HAP-1 (cell line): ENCODE measurements at regions not wholly inside any gene's neighbourhood (a gene's known extent, or its start where the extent isn't known, plus 50 kb on each side); places are given as distances from the start of the nearest gene placed in this dataset.

Experiments used
- DNase-seq, 2 experiments: peaks; one replicate each; pipeline ENCODE4 v3.0.0-alpha.2; 2016 to 2020; ENCODE audit warnings: low spot score in 2 of 2
- H3K27me3 ChIP-seq: fragments of 250-450 bp; sonication (Bioruptor Pico); 2 replicates; pipeline ENCODE4 v1.5.1; 2020; ENCODE audit warnings: low read depth, mild to moderate bottlenecking, moderate library complexity
- H3K36me3 ChIP-seq: fragments of 250-450 bp; sonication (Bioruptor Pico); replicated peaks from 2 replicates; pipeline ENCODE4 v1.5.1; 2020; ENCODE audit warnings: mild to moderate bottlenecking
- H3K4me1 ChIP-seq: fragments of 250-450 bp; sonication (Bioruptor Pico); 2 replicates; pipeline ENCODE4 v1.5.1; 2020; ENCODE audit warnings: mild to moderate bottlenecking
- H3K4me3 ChIP-seq: fragments of 250-450 bp; sonication (Bioruptor Pico); 2 replicates; pipeline ENCODE4 v1.5.1; 2020; ENCODE audit warnings: mild to moderate bottlenecking, moderate library complexity
- H3K9me3 ChIP-seq: fragments of 250-450 bp; sonication (Bioruptor Pico); 2 replicates; pipeline ENCODE4 v1.5.1; 2020; ENCODE audit warnings: mild to moderate bottlenecking, moderate library complexity
- in situ Hi-C: fragments of 300-500 bp; cut with MboI; formaldehyde crosslinking; loops from 3 replicates; pipeline ENCODE4 v1.14.3; 2020; ENCODE audit warnings: low sequenced_read_pairs, inconsistent platforms, mixed read lengths

DNA sequence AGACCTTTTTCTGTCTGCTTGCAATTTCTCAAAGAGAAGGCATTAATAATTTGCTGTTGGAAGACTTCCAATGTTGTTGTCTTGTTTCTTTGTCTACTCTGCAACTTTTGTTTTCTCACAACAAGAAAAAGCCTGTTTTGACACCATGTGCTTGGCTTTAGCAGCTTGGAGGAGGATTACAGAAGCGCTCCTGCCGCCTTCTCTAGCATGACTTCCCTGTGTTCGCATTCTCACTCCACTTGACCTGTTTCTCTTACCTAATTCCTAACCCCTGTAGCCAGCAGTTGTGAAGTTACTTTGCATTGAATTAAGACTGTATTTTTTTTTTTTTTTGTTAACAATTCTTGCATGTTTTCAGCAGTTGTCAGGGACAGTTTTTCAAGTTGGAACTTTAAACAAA lies 235.3 kb upstream of the GOLIM4 start:
- no peak for DNase-seq
- Histone ChIP-seq H3K27me3 (no peaks in the 10 kb centered on the region), H3K9me3 (no peaks in the 10 kb centered on the region), H3K36me3 (no peaks in the 10 kb centered on the region), H3K4me1 (peaks cover 8% of the 10 kb centered on the region), H3K4me3 (no peak overlapping the region)
- in situ Hi-C loops = no loop called here

- Histone ChIP-seq H3K9me3 (no peaks in the 10 kb centered on the region), H3K4me3 (no peak overlapping the region), H3K27me3 (no peaks in the 10 kb centered on the region), H3K4me1 (peaks cover 8% of the 10 kb centered on the region), H3K36me3 (no peaks in the 10 kb centered on the region)
- no peak for DNase-seq
- in situ Hi-C loops = no loop called here
These were observed 232.1 kb upstream of the GOLIM4 start for GRCh38 chr3:168327856-168328255.

DNA sequence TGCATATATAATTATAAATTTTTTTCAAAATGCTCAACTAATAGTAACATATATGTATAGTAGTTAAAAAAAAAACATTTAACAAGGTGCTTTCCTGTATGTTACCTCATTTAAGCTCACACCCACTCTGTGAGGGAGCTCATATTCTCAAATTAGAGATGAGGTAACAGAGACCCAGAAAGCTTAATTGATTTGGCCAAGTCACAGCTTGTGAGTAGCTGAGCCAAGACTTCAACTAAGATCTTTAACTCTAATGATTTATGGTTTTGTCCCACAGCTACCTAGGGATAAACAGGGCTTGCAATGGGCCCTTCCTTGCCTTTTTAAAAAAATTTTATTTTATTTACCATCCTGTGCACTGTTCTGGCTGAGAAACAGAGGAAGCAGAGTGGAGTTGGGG lies 230.0 kb upstream of the GOLIM4 start:
- Histone ChIP-seq H3K4me3 (no peak overlapping the region), H3K27me3 (no peaks in the 10 kb centered on the region), H3K4me1 (peaks cover 5% of the 10 kb centered on the region), H3K9me3 (no peaks in the 10 kb centered on the region), H3K36me3 (no peaks in the 10 kb centered on the region)
- no peak for DNase-seq
- in situ Hi-C loops = no loop called here

GRCh38 chr3:168322941-168323340 lies 227.2 kb upstream of the GOLIM4 start:
- in situ Hi-C loops = no loop called here
- DNase-seq = no peak

DNA sequence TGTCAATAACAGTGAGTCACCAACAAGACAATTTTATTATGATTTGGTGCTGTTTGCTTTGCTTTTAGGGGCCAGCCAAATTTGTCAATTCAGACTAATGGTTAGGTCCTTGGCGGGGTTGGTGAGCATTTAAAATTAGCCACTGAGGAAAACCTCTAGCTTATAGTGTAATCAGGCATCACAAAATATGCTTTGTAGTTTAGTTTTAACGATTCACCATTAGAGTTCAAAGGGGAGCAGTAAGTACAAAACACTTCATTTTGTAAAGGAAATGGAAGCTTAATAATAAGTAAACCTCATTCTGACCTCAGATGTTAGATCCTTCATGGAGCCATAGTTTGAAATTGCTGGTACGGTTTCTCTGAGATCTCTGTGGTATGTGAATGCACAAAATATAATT lies 218.4 kb upstream of the GOLIM4 start:
- in situ Hi-C loops = no loop called here
- no peaks in the 10 kb centered on the region for H3K36me3 ChIP-seq

More at GRCh38 chr3:168322941-168323340, 227.2 kb upstream of the GOLIM4 start:
- Histone ChIP-seq H3K4me3 (no peak overlapping the region), H3K36me3 (no peaks in the 10 kb centered on the region), H3K27me3 (no peaks in the 10 kb centered on the region), H3K4me1 (peaks cover 5% of the 10 kb centered on the region), H3K9me3 (no peaks in the 10 kb centered on the region)

DNA sequence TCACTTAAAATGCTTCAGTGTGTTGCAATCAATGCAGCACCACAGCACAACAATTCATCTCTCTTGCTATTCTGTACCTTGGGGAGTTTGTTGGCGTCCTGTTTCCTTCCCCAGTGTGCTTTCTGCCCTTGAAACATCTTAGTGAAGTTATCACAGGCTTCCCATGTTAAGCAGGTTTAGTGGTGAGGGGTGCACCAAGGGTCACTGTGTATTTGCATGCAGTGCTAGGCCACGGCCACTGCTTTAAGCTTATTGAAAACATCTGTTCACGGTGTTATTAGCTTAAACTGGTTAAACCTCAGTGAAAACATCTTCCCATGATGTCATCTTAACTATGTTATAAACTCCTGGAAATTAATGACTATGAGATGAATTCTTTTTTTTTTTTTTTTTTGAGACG lies 217.3 kb upstream of the GOLIM4 start:
- Histone ChIP-seq H3K27me3 (no peaks in the 10 kb centered on the region), H3K4me1 (no peaks in the 10 kb centered on the region), H3K36me3 (no peaks in the 10 kb centered on the region), H3K4me3 (no peak overlapping the region), H3K9me3 (no peaks in the 10 kb centered on the region)
- DNase-seq = no peak
- in situ Hi-C loops = no loop called here

More for the DNA sequence above, 218.4 kb upstream of the GOLIM4 start:
- no peak overlapping the region for H3K4me3 ChIP-seq
- no peaks in the 10 kb centered on the region for H3K9me3 ChIP-seq
- no peaks in the 10 kb centered on the region for H3K27me3 ChIP-seq
- no peaks in the 10 kb centered on the region for H3K4me1 ChIP-seq
- no peak for DNase-seq

DNA sequence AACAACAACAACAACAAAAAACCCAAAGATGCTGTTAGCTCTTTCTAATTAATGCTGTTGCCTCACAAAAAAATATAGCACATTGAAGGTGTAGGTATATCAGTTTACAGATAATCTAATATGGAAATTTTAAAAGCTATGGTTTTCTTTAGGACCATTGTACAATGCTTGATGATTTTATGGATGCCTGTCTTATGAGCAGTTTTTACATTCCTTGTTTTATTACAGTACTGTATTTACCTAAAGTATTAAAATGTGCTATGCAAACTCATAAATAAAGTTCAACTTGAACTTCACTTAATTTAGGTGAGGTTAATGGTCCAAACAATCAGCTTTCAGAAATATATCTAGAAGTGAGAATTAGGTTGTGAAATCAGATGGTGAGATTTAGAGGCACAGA lies 212.2 kb upstream of the GOLIM4 start:
- in situ Hi-C loops = no loop called here
- Histone ChIP-seq H3K4me1 (no peaks in the 10 kb centered on the region), H3K36me3 (no peaks in the 10 kb centered on the region), H3K27me3 (no peaks in the 10 kb centered on the region), H3K4me3 (no peak overlapping the region), H3K9me3 (no peaks in the 10 kb centered on the region)
- DNase-seq = no peak

DNA sequence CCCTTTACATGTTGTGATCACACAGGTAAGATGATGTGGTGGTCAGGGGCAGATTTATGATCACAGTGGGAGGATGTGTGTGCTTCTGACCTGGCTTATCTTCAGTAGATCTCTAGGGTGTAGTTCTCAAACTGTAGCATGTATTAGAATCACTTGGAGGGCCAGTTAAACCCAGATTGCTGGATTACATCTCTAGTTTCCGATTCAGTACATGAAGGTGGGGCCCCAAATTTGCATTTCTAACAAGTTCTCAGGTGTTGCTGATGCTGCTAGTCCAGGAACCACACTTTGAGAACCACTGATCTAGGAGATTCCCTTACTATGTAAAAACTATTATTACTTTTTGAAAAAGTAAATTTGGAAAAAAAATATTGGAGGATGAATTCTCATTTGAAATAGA lies 199.3 kb upstream of the GOLIM4 start:
- in situ Hi-C loops = no loop called here
- no peaks in the 10 kb centered on the region; the same call in 1 of the 2 replicates for H3K4me1 ChIP-seq
- no peak overlapping the region for H3K4me3 ChIP-seq
- no peak for DNase-seq
- no peaks in the 10 kb centered on the region for H3K36me3 ChIP-seq
- no peaks in the 10 kb centered on the region for H3K27me3 ChIP-seq
- H3K9me3 ChIP-seq = no peaks in the 10 kb centered on the region

GRCh38 chr3:168292296-168292695 lies 196.6 kb upstream of the GOLIM4 start:
- Histone ChIP-seq H3K4me1 (peaks cover 6% of the 10 kb centered on the region; the same call in 1 of the 2 replicates), H3K27me3 (no peaks in the 10 kb centered on the region), H3K36me3 (no peaks in the 10 kb centered on the region), H3K9me3 (no peaks in the 10 kb centered on the region), H3K4me3 (no peak overlapping the region)
- no peak for DNase-seq
- in situ Hi-C loops = no loop called here

- no peaks in the 10 kb centered on the region for H3K9me3 ChIP-seq
- H3K4me3 ChIP-seq = no peak overlapping the region
- in situ Hi-C loops = no loop called here
- H3K4me1 ChIP-seq = peaks cover 6% of the 10 kb centered on the region; the same call in 1 of the 2 replicates
- no peak for DNase-seq
- no peaks in the 10 kb centered on the region for H3K27me3 ChIP-seq
- no peaks in the 10 kb centered on the region for H3K36me3 ChIP-seq
These were observed 193.8 kb upstream of the GOLIM4 start for GRCh38 chr3:168289471-168290008.

GRCh38 chr3:168288511-168289401 lies 193.0 kb upstream of the GOLIM4 start:
- peaks cover 6% of the 10 kb centered on the region; the same call in 1 of the 2 replicates for H3K4me1 ChIP-seq
- no peak overlapping the region for H3K4me3 ChIP-seq
- H3K27me3 ChIP-seq = no peaks in the 10 kb centered on the region
- DNase-seq = no peak
- H3K9me3 ChIP-seq = no peaks in the 10 kb centered on the region
- no peaks in the 10 kb centered on the region for H3K36me3 ChIP-seq
- in situ Hi-C loops = no loop called here

DNA sequence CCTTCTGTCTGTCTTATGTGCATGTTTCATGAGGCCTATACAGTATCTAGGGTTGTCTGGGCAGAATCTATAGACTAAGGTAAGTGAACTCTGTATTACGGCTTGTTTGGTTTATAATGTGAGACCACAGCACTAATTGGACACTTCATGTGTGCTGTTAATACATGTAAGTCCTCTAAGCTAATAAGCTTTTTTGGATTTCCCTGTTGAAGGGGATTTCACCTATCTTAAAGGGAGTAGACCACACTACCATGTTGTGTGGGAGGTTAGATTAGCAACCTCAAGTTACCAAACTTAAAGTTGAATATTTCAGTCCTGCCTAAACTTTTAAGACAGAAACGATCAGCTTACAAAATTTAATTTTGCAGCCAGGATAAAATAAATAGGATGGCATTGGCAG lies 189.8 kb upstream of the GOLIM4 start:
- in situ Hi-C loops = no loop called here
- no peaks in the 10 kb centered on the region for H3K27me3 ChIP-seq
- H3K4me3 ChIP-seq = no peak overlapping the region
- no peaks in the 10 kb centered on the region for H3K9me3 ChIP-seq
- peaks cover 6% of the 10 kb centered on the region; the same call in 1 of the 2 replicates for H3K4me1 ChIP-seq
- DNase-seq = no peak
- no peaks in the 10 kb centered on the region for H3K36me3 ChIP-seq

DNA sequence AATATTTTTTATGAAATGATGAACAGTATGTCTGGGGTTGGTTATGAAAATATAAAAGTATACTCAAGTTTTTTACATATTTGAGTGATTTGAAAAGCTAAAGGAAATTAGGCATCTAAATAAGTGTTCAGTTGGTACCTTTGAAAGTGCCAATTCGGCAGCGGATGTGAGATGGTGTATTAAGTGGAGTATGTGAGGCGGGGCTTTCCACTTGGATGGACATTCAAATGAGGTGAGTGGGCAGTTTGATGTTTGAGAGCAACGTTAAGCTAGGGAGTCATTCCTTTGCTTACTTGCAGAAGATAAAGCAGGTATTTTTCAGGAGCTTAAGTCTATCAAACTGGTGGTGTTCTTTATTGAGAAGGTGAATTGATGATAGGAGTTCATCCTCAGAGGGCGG lies 189.0 kb upstream of the GOLIM4 start:
- in situ Hi-C loops = no loop called here
- Histone ChIP-seq H3K36me3 (no peaks in the 10 kb centered on the region), H3K9me3 (no peaks in the 10 kb centered on the region), H3K27me3 (no peaks in the 10 kb centered on the region), H3K4me1 (peaks cover 6% of the 10 kb centered on the region; the same call in 1 of the 2 replicates), H3K4me3 (no peak overlapping the region)
- DNase-seq = no peak

DNA sequence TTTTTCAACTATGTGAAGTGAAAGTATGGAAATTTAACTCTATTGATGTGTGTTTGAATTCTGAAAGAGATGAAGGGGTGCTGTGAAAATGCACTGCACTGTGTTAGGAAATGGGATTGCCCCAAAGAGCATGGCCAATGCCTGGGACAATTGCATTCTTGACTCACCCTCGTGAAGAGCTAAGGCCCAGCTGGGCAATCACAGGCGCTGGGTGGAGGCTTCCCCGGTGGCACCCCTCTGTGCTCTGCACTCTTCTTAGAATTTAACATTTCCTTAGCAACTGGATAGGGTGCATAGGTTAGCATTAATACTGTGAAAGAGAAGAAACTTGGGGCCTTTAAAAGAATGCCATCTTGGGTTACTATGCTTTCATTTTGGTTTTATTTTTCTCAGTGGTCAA lies 179.9 kb upstream of the GOLIM4 start:
- H3K27me3 ChIP-seq = no peaks in the 10 kb centered on the region
- H3K9me3 ChIP-seq = no peaks in the 10 kb centered on the region
- no peak overlapping the region for H3K4me3 ChIP-seq
- H3K4me1 ChIP-seq = peaks cover 9% of the 10 kb centered on the region
- in situ Hi-C loops = no loop called here
- DNase-seq = no peak
- no peaks in the 10 kb centered on the region for H3K36me3 ChIP-seq
